Stomach (tissue), 4 donors: ENCODE measurements at regions not wholly inside any gene's neighbourhood (a gene's known extent, or its start where the extent isn't known, plus 50 kb on each side); places are given as distances from the start of the nearest gene placed in this dataset.

Experiments
- POLR2A ChIP-seq, 4 donors: fragments of 450-650 bp; IDR thresholded peaks; one replicate each; pipeline ENCODE4 v1.6.1; 2016; ENCODE audit warnings: antibody characterized with exemption in 4 of 4, control low read depth in 2 of 4, mild to moderate bottlenecking in 1 of 4, moderate library complexity in 1 of 4
- POLR2AphosphoS5 ChIP-seq, 3 donors: sonication (generic); formaldehyde crosslinking; IDR thresholded peaks; one replicate each; pipeline ENCODE4 v1.6.1; 2016; ENCODE audit warnings: antibody characterized with exemption in 3 of 3
- TF ChIP-seq, protein P1 (sequence below), 7 experiments: fragments of 450-650 bp in 4 of 7; fragments of 200-600 bp in 3 of 7; sonication (generic) in 3 of 7; IDR thresholded peaks; one replicate each; pipeline ENCODE4 v1.5.1; 2016 to 2019; ENCODE audit warnings: antibody characterized with exemption in 7 of 7, control low read depth in 2 of 7, mild to moderate bottlenecking in 1 of 7

DNA sequence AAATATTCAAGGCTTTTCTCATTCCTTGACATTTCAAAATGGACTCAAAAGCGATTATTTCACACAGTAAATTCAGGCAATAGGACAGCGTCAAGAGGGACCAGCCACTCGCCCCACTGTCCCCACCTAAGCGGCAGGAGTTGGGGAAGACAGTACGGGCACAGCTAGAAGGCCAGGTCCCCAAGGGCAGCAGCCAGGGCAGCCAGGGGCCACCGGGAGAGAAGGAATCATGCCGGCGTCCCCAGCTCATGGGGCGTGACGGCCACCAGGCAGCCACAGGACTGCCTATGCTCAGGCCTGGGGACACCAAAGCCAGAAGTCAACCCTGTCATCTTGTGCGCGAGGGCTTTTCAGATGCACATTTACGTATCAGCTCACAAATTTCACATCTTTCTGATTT is 225.7 kb upstream of the PPP2R2D start:
- TF ChIP-seq, protein P1, sequence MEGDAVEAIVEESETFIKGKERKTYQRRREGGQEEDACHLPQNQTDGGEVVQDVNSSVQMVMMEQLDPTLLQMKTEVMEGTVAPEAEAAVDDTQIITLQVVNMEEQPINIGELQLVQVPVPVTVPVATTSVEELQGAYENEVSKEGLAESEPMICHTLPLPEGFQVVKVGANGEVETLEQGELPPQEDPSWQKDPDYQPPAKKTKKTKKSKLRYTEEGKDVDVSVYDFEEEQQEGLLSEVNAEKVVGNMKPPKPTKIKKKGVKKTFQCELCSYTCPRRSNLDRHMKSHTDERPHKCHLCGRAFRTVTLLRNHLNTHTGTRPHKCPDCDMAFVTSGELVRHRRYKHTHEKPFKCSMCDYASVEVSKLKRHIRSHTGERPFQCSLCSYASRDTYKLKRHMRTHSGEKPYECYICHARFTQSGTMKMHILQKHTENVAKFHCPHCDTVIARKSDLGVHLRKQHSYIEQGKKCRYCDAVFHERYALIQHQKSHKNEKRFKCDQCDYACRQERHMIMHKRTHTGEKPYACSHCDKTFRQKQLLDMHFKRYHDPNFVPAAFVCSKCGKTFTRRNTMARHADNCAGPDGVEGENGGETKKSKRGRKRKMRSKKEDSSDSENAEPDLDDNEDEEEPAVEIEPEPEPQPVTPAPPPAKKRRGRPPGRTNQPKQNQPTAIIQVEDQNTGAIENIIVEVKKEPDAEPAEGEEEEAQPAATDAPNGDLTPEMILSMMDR (IDR thresholded peaks at IDR 0.05) = no peak
- no peak for TF ChIP-seq POLR2A (IDR thresholded peaks at IDR 0.05)
- no peak for TF ChIP-seq POLR2AphosphoS5 (IDR thresholded peaks at IDR 0.05)
